ENCODE measurements at regions not wholly inside any gene's neighbourhood (a gene's known extent, or its start where the extent isn't known, plus 50 kb on each side); places are given as distances from the start of the nearest gene placed in this dataset.

DNA sequence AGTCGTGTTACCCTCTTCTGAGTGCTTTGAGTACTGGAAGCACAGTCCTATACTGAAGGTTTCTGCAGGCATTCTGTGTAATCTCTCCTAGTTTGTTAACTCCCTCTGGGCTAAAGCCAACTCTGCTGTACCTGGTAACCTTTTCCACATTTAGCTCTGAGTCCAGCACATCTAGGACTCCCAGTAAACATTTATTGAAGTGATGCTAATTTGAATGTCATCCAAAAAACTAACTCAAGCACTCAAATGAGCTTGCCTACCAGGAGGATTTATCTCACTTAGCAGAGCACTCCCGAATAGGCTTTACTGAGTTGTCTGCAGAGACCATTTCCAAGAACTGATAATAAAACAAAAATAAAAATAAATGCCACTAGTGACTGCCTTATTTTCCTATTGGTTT is 79.5 kb upstream of the NFIB start:
- TF ChIP-seq, protein P1, sequence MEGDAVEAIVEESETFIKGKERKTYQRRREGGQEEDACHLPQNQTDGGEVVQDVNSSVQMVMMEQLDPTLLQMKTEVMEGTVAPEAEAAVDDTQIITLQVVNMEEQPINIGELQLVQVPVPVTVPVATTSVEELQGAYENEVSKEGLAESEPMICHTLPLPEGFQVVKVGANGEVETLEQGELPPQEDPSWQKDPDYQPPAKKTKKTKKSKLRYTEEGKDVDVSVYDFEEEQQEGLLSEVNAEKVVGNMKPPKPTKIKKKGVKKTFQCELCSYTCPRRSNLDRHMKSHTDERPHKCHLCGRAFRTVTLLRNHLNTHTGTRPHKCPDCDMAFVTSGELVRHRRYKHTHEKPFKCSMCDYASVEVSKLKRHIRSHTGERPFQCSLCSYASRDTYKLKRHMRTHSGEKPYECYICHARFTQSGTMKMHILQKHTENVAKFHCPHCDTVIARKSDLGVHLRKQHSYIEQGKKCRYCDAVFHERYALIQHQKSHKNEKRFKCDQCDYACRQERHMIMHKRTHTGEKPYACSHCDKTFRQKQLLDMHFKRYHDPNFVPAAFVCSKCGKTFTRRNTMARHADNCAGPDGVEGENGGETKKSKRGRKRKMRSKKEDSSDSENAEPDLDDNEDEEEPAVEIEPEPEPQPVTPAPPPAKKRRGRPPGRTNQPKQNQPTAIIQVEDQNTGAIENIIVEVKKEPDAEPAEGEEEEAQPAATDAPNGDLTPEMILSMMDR (IDR thresholded peaks at IDR 0.05) = no peak
- no peak for TF ChIP-seq POLR2A (IDR thresholded peaks at IDR 0.05)

Data from adrenal gland (tissue), 5 donors.